ENCODE measurements at regions not wholly inside any gene's neighbourhood (a gene's known extent, or its start where the extent isn't known, plus 50 kb on each side); places are given as distances from the start of the nearest gene placed in this dataset.

DNA sequence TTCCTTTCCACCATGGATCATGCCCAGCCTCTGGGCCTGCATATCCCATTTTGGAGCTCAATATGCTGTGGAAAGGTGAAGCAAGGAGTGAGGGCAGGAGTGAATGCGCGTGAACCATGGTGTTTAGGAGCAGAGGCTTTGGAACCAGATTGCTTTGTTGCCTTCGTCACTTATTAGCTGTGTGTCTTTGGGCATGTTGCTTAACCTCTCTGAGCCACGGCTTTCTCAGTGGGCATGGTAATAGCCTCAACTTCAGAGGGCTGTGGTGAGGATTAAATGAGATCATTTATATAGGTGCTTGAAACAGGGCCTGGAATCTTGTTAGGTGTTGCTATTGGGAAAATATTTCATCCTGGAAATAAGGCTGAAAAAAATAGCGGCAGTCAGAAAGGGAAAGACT is 129.7 kb downstream of the WNT7A start:
- TF ChIP-seq CTCF (IDR thresholded peaks at IDR 0.05) (no peak), POLR2A (IDR thresholded peaks at IDR 0.05; ENCODE audit: low read depth) (no peak), POLR2AphosphoS5 (IDR thresholded peaks at IDR 0.05) (no peak)
